Lower leg skin (tissue), 3 donors: ENCODE measurements at regions not wholly inside any gene's neighbourhood (a gene's known extent, or its start where the extent isn't known, plus 50 kb on each side); places are given as distances from the start of the nearest gene placed in this dataset.

Experiments used
- CTCF ChIP-seq, 3 donors: fragments of 450-650 bp; IDR thresholded peaks; one replicate each; pipeline ENCODE4 v1.5.1; 2016; ENCODE audit warnings: antibody characterized with exemption in 3 of 3, mild to moderate bottlenecking in 3 of 3, moderate library complexity in 2 of 3
- POLR2A ChIP-seq, 2 donors: fragments of 450-650 bp; IDR thresholded peaks; one replicate each; pipeline ENCODE4 v1.6.1; 2016 to 2017; ENCODE audit warnings: antibody characterized with exemption in 2 of 2, mild to moderate bottlenecking in 1 of 2, moderate library complexity in 1 of 2

GRCh38 chr13:47639738-47640447 lies 361.2 kb downstream of the SUCLA2 start:
- TF ChIP-seq CTCF (IDR thresholded peaks at IDR 0.05) (no peak), POLR2A (IDR thresholded peaks at IDR 0.05) (no peak)
